Stromal cell of bone marrow (primary cell): ENCODE measurements at regions not wholly inside any gene's neighbourhood (a gene's known extent, or its start where the extent isn't known, plus 50 kb on each side); places are given as distances from the start of the nearest gene placed in this dataset.

Experiments used
- DNase-seq: peaks from one replicate; pipeline ENCODE4 v3.0.0-alpha.2; 2012; ENCODE audit warnings: low read depth

DNA sequence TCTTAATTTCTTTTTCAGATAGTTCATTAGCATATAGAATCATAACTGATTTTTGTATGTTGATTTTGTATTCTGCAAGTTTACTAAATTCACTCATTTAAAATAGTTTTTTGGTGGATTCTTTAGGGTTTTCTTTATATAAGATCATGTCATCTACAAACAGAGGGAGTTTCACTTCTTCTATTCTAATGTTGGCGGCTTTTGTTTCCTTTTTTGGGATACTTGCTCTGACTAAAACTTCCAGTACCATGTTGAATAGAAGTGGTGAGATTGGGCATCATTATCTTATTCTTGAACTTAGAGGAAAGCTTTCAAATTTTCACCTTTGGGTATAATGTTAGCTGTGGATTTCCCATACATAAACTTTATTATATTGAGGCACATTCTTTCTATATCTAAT lies 296.9 kb downstream of the BCKDHB start:
- DNase-seq, result no peak

- DNase-seq, result no peak
These were observed 295.8 kb downstream of the BCKDHB start for GRCh38 chr6:80402266-80402665.
